GM23338 (cell line): ENCODE measurements at regions not wholly inside any gene's neighbourhood (a gene's known extent, or its start where the extent isn't known, plus 50 kb on each side); places are given as distances from the start of the nearest gene placed in this dataset.

Experiments
- CTCF ChIP-seq, 2 experiments: fragments of 200-600 bp in 1 of 2; sonication (generic) in 1 of 2; conservative IDR thresholded peaks; 2 replicates each; pipeline versions ENCODE4 v1.5.1 to v1.6.1; 2016 to 2017; ENCODE audit warnings: antibody characterized with exemption in 2 of 2, low read depth in 2 of 2, mild to moderate bottlenecking in 2 of 2, moderate library complexity in 1 of 2
- EZH2 ChIP-seq: fragments of 200-600 bp; sonication (generic); IDR thresholded peaks from one replicate; pipeline ENCODE4 v1.8.0; 2017; ENCODE audit warnings: antibody characterized with exemption, mild to moderate bottlenecking, low read depth; ENCODE audit not compliant: unreplicated experiment

DNA sequence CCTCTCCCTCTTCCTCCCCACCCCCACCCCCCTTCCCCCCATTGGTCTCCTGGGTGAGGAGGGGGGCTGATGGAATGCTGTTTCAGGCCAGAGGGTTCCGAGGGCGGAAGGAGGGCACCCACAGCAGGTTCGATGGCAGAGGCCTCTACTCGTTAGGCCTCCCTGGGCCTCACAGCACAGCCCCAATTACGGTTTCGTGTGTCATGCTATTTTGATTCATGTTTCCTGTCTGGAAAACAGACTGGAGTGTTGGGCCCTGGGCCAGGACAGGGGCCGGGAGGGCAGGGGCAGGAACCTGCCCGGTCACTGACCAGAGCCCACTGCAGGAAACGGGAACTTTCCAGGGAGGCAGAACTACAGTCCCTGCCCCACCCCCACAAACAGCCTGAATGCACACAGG, 138.2 kb downstream of the C16orf95 start:
- TF ChIP-seq CTCF (conservative IDR thresholded peaks at IDR 0.05; ENCODE audit: low read depth in 2 of 2) (no peak), EZH2 (no peak)
